ENCODE measurements at regions not wholly inside any gene's neighbourhood (a gene's known extent, or its start where the extent isn't known, plus 50 kb on each side); places are given as distances from the start of the nearest gene placed in this dataset.

- DNase-seq (ENCODE audit: low spot score), result no peak
- in situ Hi-C loops (cut with MboI; ENCODE audit: low sequenced_read_pairs, unreplicated experiment), result no loop called here
- TF ChIP-seq CTCF (IDR thresholded peaks at IDR 0.05; ENCODE audit: borderline replicate concordance, control extremely low read depth, extremely low read depth, insufficient read depth, missing control alignments), result no peak
These were observed 163.5 kb upstream of the ZMIZ1 start for GRCh38 chr10:78905015-78905956.

- no peak for DNase-seq (ENCODE audit: low spot score)
- TF ChIP-seq CTCF (IDR thresholded peaks at IDR 0.05; ENCODE audit: borderline replicate concordance, control extremely low read depth, extremely low read depth, insufficient read depth, missing control alignments), result no peak
- in situ Hi-C loops (cut with MboI; ENCODE audit: low sequenced_read_pairs, unreplicated experiment), result no loop called here
These were observed 162.8 kb upstream of the ZMIZ1 start for GRCh38 chr10:78905957-78906308.

- no peak for DNase-seq (ENCODE audit: low spot score)
- TF ChIP-seq CTCF (IDR thresholded peaks at IDR 0.05; ENCODE audit: borderline replicate concordance, control extremely low read depth, extremely low read depth, insufficient read depth, missing control alignments), result no peak
- in situ Hi-C loops (cut with MboI; ENCODE audit: low sequenced_read_pairs, unreplicated experiment), result no loop called here
These were observed 161.9 kb upstream of the ZMIZ1 start for GRCh38 chr10:78906734-78907390.

GRCh38 chr10:78907551-78908211 is 161.1 kb upstream of the ZMIZ1 start:
- in situ Hi-C loops (cut with MboI; ENCODE audit: low sequenced_read_pairs, unreplicated experiment), result no loop called here
- DNase-seq (ENCODE audit: low spot score), result no peak
- no peak for TF ChIP-seq CTCF (IDR thresholded peaks at IDR 0.05; ENCODE audit: borderline replicate concordance, control extremely low read depth, extremely low read depth, insufficient read depth, missing control alignments)

- in situ Hi-C loops (cut with MboI; ENCODE audit: low sequenced_read_pairs, unreplicated experiment), result no loop called here
- no peak for DNase-seq (ENCODE audit: low spot score)
- TF ChIP-seq CTCF (IDR thresholded peaks at IDR 0.05; ENCODE audit: borderline replicate concordance, control extremely low read depth, extremely low read depth, insufficient read depth, missing control alignments), result no peak
These were observed 159.5 kb upstream of the ZMIZ1 start for GRCh38 chr10:78909221-78909620.

GRCh38 chr10:78910021-78910420 is 158.7 kb upstream of the ZMIZ1 start:
- in situ Hi-C loops (cut with MboI; ENCODE audit: low sequenced_read_pairs, unreplicated experiment), result no loop called here
- no peak for TF ChIP-seq CTCF (IDR thresholded peaks at IDR 0.05; ENCODE audit: borderline replicate concordance, control extremely low read depth, extremely low read depth, insufficient read depth, missing control alignments)
- DNase-seq (ENCODE audit: low spot score), result no peak

Measured in GM13976 (cell line).